Fibroblast of gingiva (primary cell): ENCODE measurements at regions not wholly inside any gene's neighbourhood (a gene's known extent, or its start where the extent isn't known, plus 50 kb on each side); places are given as distances from the start of the nearest gene placed in this dataset.
A peak's percentile ranks its signal among the peaks of the same experiment; 100 is the strongest.
"Not testable (repeated sequence)": the region's sequence is repeated elsewhere in the genome, so short reads cannot be mapped to it uniquely, and the experiment has no call there.

ENCODE experiments used
- DNase-seq: peaks from one replicate; pipeline ENCODE4 v3.0.0-alpha.2; 2011; ENCODE audit warnings: low read depth

DNA sequence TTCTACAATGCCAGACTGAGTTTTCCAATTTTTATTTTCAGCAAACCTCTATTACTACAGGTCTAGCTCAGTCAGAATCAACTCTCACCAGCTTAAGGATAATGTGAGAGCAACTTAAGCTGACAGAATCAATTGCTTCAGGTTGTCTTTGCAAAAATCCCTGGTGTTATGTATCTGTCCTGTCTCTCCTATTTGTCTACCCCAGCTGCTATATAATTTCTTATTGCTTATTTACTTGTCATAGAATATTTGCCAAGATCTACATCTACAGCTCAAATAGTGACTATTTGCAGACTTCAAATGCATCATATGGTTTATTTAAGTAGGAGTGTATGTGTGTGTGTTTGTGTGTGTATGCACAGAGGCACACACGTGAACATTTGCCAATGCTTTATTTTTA, 54.1 kb downstream of the FOXG1 start:
- DNase-seq: no peak

DNA sequence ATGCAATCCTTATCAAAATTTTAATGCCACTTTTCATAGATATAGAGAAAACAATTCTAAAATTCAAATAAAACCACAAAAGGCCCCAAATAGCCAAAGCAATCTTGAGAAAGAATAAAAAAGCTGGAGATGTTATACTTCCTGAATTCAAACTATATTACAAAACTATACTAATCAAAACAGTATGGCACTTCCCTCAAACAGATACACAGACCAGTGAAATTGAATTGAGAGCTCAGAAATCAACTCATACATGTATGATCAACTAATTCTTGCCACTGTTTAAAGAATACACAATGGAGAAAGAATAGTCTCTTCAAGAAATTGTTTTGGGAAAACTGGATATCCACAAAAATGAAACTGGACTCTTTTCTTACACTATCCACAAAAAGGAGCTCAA, 55.4 kb downstream of the FOXG1 start:
- no peak for DNase-seq

DNA sequence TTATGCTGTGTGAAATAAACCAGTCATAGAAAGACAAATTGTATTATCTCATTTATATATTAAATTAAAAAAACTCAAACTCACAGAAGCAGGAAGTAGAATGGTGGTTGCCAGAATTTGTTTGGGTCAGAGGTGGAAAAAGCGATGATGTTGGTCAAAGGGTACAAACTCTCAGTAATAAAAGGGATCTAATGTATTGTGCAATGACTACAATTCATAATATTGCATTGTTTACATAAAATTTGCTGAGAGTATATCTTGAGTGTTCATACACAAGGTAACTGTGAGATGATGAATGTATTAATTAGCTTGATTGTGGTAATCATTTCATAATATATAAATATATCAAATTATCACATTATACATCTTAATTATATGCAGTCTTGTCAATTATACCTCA, 56.7 kb downstream of the FOXG1 start:
- no peak for DNase-seq

DNA sequence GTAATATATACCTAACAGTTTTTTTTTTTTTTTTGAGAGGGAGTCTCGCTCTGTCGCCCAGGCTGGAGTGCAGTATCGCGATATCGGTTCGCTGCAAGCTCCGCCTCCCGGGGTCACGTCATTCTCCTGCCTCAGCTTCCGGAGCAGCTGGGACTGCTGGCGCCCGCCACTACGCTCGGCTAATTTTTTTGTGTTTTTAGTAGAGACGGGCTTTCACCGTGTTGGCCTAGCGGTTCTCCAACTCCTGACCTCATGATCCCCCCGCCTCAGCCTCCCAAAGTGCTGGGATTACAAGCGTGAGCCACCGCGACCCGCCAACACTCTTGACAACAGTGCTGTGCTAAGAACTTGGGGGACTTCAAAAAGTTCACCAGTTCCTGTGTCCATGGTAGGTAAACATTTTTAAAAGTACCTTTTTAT, 63.5 kb downstream of the FOXG1 start:
- no peak for DNase-seq

DNA sequence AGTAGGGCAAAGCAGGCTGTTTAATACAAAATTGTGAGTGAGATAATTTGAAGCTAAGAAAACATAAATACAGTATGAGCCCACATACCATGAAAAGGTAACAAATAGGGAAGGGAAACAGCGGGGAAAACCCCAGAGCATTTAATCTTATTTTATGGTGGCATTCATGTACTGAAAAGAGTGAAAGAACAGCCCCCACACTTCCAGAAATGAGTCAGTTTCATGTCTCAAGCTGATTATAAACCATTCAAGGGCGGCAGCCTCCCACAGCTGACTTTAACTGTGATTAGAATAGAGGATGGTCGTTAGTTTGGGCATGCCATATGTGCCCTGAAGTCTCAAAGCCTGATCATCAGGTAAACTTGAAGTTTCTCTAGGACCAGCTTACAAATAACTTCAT, 64.5 kb downstream of the FOXG1 start:
- no peak for DNase-seq

DNA sequence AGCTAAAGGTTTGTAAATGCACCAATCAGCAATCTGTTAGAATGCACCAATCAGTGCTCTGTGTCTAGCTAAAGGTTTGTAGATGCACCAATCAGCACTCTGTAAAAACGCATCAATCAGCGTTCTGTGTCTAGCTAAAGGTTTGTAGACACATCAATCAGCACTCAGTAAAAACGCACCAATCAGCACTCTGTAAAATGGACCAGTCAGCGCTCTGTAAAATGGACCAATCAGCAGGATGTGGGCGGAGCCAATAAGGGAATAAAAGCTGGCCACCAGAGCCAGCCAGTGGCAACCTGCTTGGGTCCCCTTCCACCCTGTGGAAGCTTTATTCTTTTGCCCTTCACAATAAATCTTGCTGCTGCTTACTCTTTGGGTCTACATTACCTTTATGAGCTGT, 76.0 kb downstream of the FOXG1 start:
- not testable (repeated sequence) for DNase-seq

DNA sequence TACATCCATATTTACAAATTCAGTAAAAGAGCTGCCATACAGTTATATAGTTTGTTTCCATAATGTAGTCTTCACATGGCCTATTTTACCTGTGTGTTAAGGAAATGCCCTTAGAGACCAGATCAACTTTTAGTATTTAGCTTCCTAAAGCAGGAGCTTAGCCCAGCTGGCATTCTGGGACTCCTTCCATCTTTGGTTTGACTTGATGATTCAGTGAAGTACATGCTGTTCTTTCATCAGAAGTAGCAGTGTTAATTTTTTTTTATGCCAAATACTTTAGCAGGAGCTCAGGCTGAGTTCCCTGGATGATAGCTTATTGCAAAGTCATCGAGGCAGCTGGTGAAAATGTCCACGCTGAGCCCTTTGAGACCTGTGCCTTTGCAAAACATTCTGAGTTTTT, 101.0 kb downstream of the FOXG1 start:
- DNase-seq: peak; percentile 31

DNA sequence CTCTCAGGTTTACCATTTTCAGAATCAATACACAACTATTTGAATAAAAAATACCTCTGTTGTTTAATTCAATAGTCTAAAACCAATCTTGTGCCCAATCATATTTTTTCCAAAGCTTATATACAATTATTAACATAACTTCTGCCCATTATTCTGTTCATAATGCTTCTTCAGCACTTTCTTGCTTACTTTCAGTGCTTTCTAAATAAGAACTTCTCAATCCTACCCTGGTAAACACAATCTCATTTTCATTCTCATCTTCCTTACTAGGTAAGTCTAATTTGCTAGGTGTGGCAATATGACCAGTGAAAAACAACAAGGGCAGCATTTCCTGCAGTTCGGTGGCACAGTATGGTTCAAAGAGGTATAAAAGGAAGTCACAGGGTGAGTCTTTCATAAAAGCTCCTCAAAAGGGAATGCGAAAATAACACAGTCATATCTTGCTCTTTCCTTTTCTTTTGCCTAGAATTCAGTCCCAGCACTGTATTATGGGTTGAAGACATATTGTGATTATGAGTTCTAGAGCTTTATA, 103.5 kb downstream of the FOXG1 start:
- no peak for DNase-seq

DNA sequence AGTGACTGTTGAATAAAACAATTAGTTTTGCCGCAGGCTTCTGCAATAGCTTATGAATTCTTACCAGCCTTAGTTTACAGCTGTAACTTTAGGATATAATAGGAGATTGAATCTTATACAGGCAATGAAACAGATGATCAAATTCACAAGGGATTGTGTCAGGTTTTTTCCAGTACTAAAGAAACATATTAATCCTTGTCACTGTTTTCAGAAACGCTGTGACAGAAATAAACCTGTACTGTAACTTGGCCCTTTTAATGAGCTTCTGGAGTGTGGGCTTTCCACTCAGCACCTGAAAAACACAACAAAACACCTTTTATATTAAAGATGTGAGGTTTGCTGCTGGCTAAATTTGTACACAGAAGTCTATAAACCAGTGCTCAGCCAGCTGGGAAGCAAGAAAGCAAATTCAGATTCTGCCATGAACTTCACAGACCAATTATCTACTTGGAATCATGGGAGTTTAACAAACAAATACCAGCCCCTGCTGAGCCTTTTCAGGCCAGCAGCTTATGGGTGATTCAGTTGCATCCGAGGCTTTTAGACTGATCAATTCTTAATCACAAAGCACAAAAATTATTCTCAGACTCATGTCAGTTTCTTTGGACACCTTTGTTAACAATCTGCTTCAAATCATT, 109.5 kb downstream of the FOXG1 start:
- no peak for DNase-seq

DNA sequence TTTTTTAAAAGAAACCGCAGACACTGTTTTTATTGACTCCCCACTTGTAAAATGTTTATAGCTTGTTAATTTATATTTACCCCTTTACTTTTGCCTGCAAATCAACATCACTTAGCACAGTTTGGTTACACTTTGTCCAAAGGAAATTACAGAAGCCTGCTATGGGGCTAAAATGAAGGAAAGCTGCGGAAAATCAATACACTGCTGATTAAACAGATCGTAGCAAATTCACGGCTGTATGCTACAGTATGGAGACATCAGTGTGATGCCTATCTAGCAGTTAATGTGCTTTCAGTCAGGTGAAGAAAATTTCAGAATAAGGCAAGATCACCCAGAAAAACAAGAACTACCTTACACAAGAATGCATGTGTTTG, 110.0 kb downstream of the FOXG1 start:
- no peak for DNase-seq

DNA sequence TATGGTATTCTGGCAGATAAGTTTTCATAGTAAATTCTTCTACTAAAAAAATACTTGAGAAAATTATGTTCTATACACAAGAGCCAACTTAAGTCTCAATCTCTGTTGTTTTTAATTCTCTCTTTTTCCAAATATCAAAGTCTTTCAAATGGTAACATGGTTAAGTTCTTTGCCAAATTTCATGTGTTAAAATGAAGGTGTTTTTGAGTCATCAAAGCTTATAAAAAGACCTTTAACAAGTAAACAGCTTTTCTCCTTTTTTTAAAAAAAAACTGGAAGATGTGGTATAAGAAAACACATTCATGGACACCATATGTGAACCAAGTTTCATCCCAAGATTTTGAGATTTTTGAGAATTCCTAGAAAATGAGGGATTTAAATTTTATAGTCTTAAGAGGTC, 111.3 kb downstream of the FOXG1 start:
- no peak for DNase-seq

DNA sequence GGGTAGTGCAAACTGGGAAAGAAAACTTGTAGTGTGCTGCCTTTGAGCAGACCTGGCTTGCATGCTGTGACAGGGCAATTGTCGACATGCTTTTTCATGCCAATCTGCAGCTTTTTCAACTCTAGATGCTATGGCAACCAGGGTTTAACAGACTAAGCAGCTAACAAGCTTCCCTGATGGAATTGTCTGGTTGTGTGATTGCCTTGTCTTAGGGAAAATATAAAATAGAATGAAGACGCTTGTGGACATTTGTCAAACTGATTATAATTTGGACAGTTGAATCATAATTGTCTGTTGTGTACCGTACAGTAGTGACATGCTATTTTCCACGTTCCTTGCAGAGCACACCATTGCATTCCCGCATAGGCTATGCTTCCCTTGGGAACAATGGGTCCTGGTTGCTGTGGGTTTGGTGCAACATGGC, 113.0 kb downstream of the FOXG1 start:
- no peak for DNase-seq

DNA sequence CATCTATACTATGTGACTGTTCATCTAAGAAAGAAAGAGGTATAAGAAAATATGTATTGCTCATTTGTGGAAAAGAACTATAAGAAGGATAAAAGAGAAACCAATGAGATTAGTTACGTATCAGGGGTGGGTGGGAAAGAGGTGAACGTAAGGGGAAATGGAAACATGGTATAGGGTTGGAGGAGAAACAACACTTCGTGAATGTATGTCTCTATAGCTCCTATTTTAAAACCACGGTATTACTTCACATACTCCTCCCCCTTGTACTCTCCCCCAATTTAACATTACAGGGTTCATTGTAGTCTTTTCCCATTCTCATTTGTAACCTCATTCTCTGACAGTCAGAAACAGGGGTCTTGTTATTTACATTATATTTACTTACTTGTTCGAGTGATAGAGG, 120.4 kb downstream of the FOXG1 start:
- no peak for DNase-seq

DNA sequence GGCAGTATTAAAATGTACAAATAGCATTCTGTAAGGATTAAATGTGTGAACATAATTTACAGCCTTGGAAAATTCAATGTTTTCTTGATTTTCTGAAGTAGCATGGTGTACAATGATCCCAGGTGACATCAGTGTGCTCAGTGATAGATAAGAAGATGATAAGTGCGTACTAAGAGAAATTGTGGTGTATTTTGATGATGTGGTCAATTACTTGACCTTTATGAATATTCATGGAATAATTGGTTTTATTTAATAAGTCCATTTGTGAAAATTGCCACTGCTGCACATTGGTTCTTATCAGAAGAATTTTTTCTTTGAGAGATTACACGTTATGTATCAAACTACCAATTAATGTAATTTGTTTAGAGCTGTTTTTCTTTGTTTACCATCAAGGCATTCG, 128.8 kb downstream of the FOXG1 start:
- DNase-seq: no peak

DNA sequence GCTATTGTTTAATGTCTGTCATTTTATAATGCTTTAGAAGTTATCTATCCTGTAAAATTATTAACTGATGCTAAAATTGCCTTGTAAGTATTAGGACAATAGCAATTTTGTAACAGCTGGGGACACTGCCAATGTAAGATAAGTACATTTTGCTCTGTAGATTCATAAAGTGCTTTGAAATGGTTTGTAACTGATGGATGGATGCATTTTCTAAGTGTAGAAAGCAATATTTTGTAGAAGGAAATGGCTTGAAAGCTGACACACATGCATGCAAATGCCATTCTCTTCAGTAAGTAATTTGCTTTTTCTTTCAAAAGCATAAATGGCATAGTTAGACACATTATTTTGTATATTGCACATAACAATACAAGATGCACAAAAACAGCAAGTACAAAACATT, 129.8 kb downstream of the FOXG1 start:
- no peak for DNase-seq

DNA sequence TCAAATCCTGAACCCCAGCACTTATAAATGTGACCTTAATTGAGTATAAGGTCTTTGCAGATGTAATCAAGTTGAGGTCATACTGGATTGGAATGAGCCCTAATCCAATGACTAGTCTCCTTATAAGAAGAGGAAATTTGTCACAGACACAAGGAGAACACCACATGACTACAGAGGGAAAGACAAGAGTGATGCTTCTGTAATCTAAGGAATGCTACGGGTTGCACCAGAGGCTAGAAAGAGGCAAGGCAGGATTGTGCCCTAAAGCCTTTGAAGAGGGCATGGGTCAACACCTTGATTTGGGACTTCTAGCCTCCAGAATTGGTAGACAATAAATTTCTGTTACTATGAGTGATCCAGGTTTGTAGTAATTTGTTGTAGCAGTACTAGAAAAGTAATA, 135.0 kb downstream of the FOXG1 start:
- DNase-seq: no peak

DNA sequence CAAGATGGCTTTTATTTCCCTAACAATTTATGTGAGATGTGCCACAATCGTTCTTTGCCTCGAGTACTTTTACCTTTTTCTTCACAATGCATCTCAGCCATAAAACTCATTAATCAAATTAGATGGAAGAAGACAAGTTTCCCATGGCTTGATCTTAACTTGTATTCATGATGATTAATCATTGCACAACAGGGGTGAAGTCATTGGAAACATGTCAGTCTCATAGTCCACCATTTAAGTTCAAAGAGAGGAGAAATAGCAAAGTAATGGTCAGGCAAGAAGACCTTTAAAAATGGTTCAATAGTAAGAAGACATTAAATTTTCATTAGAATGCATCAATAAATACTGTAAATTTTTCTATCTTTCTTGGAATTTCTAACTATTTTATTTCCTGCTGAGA, 136.3 kb downstream of the FOXG1 start:
- no peak for DNase-seq

DNA sequence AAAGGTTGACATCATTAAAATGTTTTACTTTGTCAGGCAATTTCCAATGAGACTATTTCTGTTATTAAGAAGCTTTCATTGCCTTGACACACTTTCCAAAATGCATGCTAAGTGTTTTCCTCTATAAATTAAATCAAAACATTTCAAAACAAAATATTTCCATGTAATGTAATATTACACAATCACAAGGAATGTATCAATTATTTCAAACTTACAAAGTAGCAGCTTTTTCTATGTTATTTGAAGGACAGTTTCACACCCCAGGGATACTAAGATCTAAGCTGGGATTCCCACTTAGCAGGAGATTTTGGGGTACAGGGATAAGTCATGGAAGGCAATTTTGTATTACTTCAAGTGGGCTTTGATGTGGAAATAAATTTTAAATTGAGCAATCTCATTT, 144.9 kb downstream of the FOXG1 start:
- no peak for DNase-seq

DNA sequence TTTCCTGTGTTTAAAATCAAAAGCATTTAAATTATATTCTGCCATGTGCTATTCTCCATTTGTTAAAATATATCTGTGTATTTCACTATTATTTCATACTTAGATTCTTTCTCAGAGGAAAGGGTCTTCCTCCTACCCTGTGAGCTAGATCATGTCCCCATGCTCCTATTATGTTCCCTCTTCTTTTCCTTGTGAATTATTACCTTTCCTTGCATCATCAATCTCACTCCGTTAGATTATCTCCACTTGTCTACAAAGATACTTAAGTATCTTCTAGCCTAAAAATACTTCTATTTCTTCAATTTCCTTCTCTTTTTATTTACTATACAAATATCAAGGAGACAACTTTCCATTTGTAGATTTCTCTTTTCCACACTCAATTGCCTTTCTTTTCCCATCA, 146.5 kb downstream of the FOXG1 start:
- DNase-seq: no peak

DNA sequence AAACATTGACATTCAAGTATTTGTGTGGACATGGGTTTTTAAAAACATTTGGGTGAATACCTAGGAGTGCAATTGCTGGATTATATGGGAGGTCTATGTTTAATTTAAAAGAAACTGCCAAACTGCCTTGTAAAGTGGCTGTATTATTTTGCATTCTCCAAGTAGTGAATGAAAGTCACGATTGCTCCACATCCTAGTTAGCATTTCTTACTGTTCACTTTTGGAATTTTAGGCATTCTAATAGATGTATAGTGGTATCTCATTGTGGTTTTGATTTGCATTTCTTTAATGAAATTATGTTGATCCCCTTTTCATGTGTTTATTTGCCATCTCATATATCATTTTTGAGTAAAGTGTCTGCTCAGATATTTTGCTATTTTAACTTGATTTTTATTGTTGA, 159.5 kb downstream of the FOXG1 start:
- DNase-seq: no peak

DNA sequence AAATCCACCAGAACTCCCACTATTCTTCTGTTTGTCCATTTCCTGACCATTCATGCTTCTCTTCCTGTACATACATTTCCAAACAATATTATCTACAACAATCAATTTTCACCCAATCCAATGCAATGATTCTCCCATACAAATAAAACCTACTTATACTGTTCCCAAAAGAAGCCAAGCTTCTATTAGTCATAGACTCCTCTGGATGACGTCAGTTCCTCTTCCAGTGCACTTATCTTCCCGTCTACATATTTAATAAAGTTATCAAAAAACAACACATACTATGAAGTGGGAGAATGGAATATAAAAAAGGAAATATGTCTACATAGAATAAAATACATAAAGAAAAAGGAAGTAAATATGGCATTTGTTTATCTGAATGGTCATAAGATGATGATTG, 165.4 kb downstream of the FOXG1 start:
- no peak for DNase-seq

DNA sequence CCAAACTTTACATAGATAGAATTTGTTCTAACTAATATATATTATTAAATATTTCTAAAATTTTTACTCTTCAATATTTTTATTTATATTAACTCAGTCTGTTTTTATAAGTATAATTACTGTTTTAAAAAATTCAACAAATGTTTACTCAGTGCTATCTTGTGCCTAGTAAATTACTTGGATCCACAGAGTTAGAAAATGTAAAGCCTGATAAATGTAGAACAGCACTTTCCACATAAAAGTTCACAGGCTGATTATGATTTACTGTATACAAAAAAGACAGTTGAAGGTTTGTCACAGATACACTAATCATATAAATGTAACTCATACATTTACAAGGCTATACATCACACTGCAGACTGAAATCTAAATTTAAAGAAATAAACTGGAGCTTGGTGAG, 170.0 kb downstream of the FOXG1 start:
- no peak for DNase-seq

DNA sequence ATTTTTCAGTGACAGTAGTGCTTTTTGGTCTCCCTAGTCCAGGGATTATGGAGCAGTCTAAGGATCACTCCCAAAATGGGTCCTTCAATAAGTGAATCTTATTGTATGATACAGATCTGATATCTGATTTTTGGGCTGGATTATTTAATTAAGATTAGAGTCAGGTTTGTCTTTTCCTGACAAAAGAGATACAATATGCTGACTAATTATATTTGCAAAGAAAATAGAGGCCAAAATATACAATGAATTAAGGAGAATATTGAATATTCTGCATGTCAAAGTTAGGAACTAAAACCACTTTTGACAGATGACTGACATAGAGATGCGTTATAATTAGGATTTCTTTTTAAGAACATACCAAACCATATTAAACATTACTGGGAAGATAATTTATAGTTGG, 175.2 kb downstream of the FOXG1 start:
- no peak for DNase-seq

DNA sequence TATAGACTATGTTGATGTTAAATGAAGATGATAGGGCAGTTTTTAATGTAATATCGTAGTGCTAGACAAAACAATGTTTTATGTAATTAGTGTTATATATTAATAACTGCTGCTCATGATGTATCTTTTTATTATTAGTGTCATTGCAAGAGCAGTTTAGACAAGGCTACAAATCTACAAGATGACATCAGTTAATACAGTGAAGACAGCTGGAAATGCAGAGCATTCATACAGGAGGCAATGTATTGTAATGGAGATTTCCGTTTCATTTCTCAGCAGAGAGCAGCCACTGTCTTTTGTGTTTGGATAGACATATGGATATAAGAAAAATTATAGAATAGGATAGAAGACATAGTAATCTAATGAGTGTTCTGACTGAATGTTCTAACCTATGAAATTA, 178.0 kb downstream of the FOXG1 start:
- no peak for DNase-seq

DNA sequence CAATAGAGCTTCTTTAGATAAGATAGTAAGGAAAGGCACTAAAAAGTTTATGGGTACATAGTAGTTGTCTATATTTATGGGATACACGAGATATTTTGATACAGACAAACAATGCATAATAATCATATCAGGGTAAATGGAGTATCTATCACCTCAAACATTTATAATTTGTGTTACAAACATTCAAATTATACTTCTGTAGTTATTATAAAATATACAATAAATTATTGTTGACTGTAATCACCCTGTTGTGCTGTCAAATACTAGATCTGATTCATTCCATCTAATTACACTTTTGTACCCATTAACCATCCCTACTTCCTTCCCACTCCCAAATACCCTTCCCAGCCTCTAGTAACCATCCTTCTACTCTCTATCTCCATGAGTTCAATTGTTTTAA, 179.7 kb downstream of the FOXG1 start:
- no peak for DNase-seq
